Midbrain (tissue), 1 donor: ENCODE measurements at regions not wholly inside any gene's neighbourhood (a gene's known extent, or its start where the extent isn't known, plus 50 kb on each side); places are given as distances from the start of the nearest gene placed in this dataset.
"Not testable (repeated sequence)": the region's sequence is repeated elsewhere in the genome, so short reads cannot be mapped to it uniquely, and the experiment has no call there.

Source experiments
- DNase-seq: peaks from one replicate; lab custom pipeline; 2025; lab: John Stamatoyannopoulos, UW

DNA sequence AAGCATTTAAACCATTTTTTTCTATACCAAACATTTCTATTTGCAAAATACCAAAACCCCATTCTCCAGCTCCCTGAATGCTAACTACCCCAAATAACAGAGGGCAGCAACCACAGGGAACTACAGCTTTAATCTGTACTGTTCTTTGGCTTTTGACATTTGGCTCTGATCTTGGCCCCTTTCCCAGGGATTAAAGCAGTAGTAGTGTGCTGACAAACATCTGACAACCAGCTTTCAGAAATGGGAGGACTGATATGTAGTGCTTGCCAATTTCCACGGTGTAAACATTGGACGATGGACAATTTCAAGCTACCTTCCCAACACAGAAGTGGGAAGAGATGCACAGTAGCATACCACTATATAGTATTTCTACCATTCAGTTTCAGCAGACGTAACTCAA, 88.4 kb upstream of the TEAD1 start:
- DNase-seq = no peak

DNA sequence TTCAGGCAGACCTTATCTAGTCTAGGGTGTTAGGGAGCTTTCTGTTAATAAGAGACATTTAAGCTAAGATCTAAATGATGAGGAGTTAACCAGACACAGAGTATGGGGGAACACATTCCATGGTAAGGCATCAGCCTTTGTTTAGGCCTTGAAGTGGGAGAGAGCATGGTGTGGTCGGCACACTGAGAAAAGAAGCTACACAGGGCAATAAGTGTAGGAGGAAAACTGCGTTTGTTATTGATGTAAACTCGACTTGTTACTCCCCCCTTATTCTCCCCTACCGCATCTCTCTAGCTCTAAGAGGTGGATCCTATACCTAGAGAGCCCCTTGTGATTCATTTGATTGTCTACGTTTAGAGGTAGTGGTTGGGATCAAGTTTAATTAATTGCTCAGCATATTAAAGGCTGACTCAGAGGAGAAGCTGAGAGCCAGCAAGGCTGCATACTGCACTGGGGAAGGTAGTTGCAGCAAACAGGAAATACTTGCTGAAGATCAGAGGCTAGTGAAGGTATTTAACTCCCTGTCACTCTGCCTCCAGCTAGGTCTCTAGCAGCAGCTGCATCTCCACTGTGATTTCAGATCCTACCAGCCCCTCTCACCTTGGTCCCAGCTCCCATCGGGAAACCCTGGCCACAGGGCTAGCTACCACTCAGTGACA, 86.8 kb upstream of the TEAD1 start:
- no peak for DNase-seq

DNA sequence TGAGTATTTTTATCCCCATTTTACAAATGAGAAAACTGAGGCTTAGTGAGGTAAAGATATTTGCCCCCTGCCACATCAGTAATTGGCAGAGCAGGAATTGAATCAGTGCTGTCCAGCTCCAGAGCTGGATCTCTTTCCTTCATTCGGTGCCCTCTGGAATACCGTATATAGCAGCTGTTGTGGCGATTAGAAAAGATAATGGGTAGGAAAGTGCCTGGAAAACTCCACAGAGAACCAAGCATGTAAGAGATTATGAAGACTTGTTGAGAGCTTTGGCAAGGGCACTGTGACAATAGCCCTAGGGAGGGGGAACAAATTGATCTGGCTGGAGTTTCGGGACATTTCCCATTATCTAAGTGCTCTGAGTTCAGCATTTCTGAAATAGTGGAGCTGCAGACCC, 82.5 kb upstream of the TEAD1 start:
- no peak for DNase-seq

DNA sequence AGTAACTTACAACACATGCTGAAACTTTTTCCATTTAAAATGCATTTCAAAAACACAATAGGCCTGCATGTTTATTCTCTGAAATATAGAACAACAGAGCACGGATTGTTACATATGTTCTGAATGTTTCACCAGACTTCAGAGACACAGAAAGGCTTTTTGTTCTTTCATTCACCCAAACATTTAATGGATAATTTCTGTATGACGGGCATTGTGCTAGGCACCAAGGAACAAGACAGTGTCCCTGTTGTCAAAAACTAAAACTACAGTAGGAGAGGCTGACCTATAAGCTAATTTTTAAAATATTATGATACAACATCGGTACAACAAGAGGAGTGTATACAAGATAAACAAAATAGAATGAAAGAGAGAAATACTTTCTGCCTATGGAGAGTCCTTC, 81.9 kb upstream of the TEAD1 start:
- peak; percentile 0 for DNase-seq

DNA sequence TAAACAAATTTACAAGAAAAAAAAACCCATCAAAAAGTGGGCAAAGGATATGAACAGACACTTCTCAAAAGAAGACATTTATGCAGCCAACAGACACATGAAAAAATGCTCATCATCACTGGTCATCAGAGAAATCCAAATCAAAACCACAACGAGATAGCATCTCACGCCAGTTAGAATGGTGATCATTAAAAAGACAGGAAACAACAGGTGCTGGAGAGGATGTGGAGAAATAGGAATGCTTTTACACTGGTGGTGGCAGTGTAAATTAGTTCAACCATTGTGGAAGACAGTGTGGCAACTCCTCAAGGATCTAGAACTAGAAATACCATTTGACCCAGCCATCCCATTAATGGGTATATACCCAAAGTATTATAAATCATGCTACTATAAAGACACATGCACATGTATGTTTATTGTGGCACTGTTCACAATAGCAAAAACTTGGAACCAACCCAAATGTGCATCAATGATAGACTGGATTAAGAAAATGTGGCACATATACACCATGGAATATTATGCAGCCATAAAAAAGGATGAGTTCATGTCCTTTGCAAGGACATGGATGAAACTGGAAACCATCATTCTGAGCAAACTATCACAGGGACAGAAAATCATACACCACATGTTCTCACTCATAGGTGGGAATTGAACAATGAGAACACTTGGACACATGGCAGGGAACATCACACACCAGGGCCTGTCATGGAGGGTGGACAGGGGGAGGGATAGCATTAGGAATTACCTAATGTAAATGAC, 79.0 kb upstream of the TEAD1 start:
- not testable (repeated sequence) for DNase-seq

DNA sequence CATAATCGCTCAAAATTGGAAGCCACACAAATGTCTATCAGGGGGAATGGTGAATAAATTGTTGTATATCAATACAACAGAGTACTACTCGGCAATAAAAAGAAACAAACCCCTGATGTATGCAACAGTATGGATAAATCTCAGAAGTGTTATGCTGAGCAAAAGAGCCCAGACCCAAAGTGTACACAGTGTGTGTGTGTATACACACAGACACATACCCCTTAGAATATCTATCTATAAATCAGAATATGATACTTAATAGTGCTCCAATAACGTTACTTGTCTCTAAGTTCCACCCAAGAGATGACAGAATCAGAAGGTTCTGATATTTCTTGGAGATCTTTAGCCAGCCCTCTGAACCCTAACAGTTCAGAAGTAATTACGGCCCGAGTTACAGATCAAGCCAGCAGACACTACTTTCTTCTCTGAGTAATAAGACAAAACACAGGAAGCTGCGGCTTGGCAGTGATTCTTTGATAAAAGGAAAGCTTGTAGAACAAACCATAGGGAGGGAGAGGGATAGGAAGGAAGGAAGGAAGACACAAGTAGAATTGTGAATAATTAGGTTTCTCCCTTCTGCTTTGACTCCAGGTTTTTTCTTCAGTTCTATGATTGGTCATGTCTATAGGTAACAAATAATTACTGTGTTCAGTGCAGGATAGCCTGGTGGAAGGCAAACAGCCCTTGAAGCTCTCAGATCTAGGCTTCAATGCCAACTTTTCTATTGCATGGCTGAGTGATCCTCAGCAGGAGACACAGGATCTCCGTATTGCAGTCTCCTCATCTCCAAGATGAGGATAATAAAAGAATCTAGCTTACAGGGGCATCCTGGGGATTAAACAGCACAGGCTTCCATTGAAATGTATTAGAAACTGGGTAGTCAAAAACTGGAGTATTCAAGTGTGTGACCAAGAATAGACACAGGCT, 75.6 kb upstream of the TEAD1 start:
- DNase-seq = no peak

DNA sequence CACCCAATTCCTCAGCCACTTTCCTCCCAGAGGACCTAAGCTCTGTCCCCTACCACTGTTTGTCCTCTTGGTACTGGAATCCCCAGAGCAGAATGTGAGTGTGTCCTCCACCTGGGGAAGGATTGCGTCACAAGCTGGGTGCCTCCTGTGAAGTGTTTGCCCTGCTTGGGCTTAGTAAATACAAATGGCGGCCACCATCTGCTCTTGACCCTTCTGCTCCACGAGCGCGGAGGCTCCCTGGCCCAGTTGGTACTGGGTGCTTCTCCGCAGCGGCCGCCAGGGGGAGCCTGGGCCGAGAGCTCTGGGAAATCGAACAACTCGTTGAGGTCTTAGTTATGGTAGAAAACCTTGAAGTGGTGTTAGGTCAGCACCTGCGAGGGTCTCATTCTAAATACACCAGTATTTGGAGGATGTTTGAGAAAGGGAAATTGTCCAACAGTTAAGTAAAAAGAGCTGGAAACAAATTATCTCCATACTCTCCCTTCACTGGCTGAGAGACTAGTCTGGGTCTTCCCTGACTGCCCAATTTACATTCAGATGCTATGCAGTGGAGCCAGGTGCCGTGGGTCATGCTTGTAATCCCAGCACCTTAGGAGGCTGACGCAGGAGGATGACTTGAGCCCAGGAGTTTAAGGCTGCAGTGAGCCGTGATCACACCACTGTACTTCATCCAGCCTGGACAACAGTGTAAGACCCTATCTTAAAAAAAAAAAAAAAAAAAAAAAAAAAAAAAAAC, 74.6 kb upstream of the TEAD1 start:
- peak; percentile 2 for DNase-seq

DNA sequence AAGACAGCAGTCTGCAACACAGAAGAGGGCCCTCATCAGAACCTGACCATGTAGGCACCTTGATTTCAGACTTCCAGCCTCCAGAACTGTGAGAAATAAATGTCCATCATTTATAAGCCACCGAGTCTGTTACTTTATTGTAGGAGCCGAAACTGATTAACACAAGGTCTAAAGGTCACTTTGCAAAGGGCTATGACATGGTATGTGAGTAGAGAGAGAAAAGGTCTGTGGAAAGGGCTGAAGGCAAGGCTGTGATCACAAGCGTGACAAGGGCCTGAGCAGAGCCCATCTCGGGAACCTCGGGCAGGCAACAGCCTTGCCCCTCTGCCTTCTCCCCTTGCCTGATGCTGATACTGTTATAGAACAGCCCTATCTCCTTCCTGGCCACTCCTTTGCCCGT, 73.4 kb upstream of the TEAD1 start:
- no peak for DNase-seq

DNA sequence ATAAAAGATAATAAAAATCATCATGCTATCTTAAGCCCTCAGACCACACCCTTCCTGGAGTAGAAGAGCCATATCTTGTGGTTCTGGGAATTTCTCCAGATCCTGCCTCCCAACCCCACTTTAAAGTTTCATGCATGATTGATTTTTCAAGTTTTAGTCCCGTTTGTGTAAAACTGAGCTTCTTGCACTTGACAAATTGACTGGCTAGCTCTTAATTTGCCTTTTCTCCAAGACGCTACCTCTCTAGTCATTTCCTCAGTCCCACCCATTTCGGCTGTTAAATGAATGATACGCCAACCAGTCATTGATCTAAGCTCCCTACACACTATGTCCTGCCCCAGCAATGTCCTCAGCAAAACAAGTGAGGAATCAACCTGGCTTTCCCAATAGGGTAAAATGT, 71.8 kb upstream of the TEAD1 start:
- DNase-seq = no peak

DNA sequence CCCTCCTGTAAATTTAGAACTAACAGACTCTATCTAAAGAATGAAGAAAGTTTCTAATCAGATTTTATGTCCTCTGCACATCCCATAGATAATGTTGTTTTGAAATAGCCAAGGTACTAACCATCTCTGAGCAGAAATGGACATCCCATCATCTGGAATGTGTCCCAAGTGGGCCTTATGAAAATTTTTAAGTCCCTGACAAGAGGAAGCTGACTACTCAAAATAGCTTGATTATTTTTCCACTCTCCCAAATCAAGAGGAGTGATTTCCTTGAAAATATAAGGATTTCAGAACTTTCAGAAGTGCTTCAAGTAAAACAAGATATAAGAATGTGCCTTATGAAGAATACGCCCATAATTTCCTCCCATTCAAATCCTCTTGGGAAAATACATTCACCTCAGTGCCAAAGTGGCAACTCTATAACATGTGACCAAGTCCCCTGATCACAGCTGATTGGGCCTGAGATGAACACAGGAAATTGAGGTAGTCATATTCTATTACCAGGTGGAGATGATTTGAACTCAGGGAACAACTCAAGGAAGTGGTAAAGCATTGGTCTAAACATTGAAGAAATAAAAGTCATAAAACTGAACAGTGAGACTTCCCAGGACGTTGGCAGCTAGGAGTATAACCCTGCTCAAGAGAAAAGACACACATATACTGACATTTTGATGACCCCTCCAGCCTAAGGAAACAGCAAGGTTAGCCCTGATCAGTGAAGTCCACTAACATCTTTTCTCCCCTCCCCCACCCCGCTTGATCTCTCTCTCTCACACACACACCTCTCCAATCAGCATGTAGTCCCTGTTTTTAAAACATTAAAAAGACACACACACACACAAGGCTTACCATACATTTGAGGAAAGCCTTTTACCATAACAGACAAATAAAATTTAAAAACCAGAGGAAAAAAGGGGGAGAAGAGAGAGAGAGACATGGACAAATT, 70.8 kb upstream of the TEAD1 start:
- no peak for DNase-seq

DNA sequence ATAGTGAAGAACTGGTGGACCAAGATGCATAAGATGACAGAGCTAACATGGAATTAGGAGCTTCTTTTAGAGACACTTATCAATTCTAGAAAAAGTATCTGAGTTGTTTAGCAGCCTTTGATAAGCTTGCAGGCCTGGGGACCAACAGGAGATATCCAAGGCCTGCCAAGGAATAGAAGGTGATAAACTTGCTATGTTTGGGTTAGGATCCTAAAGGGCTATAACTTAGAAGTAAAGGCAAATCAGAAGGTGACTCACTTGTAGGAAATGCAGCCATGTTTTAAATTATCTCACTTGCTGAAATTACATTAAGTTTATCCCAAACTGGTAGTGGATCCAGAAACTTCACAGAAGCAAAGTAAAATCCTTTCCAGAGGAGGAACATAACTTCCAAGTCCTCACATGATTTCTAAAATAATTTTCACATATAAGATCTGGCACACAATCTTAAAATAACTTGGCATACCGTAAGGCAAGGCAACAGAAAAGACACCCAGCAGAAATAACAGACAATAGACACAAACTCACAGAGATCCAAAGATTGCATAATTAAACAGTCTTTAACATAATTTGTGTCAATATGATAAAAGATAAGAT, 69.6 kb upstream of the TEAD1 start:
- no peak for DNase-seq

DNA sequence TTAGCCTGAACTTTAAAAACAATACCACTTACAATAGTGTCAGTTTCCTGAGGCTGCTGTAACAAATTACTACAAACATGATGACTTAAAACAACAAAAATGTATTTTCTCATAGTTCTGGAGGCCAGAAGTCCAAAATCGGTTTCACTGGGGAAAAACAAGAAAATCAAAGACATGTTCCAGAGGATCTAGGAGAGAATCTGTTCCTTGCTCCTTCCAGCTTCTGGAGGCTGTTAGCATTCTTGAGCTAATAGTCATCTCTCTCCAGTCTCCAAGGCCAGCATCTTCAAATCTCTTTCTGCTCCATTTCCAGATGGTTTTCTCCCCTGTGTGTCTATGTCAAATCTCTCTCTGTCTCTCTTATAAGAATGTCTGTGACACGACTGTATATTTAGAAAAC, 67.6 kb upstream of the TEAD1 start:
- no peak for DNase-seq

DNA sequence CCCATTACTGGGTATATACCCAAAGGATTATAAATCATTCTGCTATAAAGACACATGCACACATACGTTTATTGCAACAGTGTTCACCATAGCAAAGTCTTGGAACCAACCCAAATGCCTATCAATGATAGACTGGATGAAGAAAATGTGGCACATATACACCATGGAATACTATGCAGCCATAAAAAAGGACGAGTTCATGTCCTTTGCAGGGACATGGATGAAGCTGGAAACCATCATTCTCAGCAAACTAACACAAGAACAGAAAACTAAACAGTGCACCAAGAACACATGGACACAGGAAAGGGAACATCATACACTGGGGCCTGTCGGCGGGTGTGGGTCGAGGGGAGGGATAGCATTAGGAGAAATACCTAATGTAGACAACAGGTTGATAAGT, 65.5 kb upstream of the TEAD1 start:
- DNase-seq = not testable (repeated sequence)

DNA sequence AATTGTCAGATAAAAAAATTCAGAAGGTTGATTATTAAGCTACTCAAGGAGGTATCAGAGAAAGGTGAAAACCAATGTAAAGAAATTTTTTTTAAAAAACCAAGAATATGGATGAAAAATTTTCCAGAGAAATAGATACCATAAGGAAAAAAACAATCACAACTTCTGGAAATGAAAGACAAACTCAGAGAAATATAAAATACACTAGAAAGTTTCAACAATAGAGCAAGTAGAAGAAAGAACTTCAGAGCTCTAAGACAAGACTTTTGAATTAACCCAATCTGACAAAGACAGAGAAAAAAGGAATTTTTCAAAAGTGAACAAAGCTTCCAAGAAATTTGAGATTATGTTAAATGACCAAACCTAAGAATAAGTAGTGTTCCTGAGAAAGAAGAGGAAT, 62.9 kb upstream of the TEAD1 start:
- no peak for DNase-seq

DNA sequence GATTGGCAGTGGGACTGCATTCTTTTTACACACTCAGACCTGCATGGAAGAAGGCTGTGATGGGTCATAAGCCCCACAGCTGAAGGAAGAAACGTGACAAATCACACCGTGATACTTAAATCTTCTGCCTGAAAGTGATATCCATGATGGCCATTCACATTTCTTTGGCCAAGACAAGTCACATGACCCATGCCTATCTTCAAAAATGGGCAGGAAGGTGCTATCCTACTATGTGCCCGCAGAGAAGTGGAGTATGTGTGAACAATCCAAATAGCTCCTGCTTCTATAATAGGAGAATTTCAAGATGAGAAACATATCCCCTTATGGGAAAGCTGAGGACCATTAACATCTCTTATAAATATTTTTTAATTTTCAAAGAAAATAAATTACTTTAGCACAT, 56.6 kb upstream of the TEAD1 start:
- DNase-seq = no peak

DNA sequence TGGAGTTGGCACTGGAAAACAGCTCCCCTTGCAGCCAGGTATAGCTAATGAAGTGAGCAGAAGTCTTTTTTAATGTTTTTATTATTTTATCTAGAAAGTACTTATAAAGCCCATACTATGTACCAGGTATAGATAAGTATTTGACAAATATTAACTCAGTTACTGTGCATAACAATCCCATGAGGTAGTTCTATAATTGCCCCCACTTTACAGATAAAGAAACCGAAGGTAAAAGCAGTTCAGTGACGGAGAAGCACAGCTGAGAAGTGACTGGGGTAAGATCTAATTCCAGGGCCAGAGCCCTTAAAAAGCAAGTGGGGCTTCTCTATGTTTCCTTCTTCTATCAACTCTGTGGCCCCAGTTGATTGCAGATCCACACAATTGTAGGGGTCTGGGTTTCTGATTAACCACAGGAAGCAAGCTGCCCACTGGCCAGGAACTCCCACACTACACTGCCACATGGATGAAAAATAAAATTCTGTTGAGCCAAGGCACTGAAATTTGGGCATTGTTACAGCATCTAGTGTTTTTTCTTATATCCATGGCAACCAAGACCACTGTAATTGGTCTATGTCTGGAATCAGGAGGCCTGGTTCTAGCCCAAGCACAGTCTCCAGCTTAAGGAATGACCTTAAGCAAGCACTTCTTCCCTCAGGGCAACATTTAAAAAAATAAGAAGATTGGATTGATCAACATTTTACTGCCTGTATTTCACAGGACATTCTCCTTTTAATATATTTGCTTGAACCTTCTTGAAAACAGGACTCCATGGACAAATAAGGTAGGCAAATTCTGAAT, 55.3 kb upstream of the TEAD1 start:
- DNase-seq = no peak

DNA sequence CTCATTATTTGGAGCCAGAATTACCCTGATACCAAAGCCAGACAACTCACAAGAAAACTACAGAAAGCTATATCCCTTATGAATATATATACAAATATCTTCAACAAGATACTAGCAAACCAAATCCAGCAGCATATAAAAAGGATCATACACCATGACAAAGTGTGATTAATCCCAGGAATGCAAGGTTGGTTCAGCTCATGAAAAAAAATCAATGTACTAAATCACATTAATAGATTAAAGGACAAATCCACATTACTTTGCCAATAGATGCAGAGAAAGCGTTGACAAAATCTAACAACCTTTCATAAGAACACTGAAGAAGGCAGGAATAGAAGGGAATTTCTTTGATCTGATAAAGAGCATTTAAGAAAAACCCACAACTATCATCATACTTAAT, 50.4 kb upstream of the TEAD1 start:
- DNase-seq = no peak
